Myocyte (in vitro differentiated cells): ENCODE measurements at regions not wholly inside any gene's neighbourhood (a gene's known extent, or its start where the extent isn't known, plus 50 kb on each side); places are given as distances from the start of the nearest gene placed in this dataset.

Experiments
- DNase-seq: peaks from one replicate; pipeline ENCODE4 v3.0.0-alpha.2; 2012; ENCODE audit warnings: low read depth

DNA sequence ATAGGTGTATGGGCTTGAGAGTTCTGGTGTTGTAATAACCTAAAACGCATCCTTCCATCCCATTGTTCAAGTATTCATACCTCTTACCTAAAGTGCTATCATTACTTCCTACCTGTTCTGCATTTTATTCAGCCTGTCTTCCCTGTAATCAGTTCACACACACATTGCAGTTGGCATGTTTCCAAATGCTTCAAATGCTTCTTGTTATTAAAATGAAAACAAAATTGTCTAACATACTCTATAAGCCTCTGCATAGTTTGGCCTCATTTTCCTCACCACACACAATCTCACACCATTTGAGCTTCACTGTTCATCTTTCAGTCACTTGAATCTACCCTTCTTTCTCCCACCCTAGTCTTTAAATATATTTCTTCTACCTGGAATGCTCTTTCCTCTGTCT is 1178.2 kb upstream of the NRXN1 start:
- DNase-seq, result peak; percentile 2

DNA sequence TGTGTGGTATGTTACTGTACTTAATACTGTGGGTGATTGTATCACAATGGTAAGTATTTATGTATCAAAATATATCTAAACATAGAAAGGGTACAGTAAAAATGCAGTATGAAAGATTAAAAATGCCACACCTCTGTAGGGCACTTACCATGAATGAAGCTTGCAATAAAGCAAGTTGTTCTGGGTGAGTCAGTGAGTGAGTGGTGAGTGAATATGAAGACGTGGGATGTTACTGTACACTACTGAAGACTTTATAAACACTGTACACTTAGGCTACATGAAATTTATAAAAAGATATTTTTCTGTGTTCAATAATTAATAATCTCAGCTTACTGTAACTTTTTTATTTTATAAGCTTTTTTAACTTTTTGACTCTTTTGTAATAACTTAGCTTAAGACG is 1162.4 kb upstream of the NRXN1 start:
- no peak for DNase-seq

DNA sequence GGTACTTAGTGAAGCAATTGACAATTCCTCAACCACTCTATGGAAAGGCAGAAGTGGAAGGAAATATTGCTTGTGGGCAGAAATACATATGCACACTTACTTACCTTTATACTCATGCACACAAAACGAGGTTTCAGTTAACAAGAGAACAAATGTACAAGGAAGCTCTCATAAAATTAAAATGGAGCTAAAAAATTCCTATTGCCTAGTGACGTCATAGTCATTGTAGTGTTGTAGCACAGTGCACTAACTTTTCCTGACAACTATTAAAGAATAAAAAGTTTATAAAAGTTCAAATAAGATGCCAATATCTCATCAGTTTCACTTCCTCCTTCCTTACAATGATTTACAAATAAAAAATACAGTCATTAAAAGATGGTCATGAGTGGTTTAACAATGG is 1161.9 kb upstream of the NRXN1 start:
- no peak for DNase-seq

DNA sequence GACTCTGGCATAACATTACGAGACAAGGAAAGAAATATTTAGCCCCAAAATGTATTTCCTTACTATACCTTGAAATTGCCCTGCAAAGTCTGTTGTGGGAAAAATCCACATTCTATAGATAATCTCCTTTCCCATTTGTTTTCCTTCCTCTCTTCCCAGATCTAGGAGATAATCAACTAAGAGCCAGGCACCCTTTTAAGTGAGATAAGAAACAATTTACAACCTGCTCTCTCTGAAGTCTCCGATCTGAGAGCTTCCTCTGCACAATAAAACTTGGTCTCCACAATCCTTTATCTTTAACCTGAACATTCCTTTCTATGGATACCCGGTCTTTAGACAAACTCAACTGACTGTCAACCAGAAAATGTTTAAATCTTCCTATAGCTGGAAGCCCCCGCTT is 1160.7 kb upstream of the NRXN1 start:
- no peak for DNase-seq

DNA sequence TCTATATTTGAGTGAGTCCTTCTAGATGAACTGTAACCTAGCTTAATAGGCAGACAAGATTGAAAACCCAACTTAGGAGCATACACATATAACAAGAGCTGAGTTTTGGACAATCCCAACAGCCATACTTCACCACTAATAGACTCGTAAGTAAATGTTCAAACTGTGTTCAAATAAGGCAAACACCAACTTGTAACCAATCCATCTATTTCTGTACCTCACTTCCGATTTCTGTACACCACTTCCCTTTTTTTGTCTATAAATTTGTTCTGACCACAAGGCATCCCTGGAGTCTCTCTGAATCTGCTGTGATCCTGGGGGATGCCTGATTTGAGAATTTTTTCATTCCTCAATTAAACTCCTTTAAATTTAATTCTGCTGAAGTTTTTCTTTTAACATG is 1149.1 kb upstream of the NRXN1 start:
- DNase-seq, result no peak

DNA sequence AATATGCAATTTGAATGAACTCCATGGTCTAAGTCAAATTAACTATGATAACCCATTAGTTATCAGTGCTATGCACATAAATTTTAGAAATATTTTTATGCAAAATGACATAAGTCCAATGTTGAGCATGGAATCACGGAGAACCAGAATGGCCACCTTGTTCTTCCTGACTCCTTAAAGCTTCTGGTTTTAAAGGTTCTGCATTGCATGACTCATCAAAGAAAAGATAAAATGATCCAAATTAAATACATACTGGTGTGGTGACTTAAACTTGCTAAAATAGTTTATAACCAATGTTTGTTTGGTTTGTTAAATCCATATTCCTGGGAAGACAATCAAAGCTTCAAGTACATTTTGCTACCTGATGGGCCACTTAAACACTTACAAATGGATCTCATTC is 1146.9 kb upstream of the NRXN1 start:
- DNase-seq, result no peak

DNA sequence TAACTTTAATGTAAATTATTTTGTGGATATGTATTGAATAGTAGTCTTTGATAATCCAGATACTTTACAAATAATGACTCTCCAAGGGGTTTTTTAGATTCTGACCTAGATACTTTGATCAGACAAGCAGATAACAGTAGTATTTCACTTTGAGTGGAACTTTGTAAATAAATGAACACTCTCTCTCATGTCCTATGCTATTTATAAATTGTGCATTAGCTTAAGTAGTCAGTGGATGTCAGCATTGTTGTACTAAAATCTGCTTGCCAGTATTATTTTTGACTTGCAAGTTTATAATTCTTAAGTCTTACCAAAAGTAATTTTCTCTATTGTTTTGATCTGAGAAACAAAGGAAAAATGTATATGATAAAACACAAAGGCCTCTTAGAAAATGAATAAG is 1113.1 kb upstream of the NRXN1 start:
- DNase-seq, result no peak

DNA sequence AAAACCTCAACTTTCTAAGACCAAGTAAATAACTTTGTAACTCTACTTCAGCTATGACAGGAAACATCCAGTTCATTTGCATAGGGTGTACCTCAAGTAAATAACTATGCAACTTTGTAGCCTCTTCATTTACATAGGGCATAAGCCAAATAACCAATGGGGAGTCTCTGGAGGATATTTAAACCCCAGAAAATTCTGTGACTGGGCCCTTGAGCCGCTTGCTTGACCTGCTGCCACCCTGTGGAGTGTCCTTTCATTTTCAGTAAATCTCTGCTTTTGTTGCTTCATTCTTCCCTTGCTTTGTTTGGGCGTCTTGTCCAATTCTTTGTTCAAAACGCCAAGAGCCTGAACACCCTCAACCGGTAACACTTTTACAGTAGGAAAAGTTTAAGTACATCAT is 1112.7 kb upstream of the NRXN1 start:
- DNase-seq, result no peak

DNA sequence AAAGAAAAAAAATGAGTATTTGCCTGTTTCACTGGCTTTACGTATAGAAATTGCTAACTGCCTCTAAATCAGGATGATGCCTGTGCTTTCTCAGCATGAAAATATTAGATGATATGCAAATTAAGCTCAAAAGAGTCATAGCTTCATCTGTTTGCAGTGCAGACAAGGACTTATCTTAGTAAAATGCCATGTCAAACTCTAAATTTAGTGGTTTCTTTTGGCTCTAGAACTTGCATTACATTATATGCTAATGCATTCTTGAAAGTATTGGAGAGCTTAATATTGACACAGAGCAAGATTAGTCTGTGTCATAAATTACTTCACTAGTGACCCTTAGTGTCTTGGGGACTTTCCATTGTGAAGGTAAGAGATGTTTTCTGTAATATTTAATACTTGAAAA is 1109.1 kb upstream of the NRXN1 start:
- no peak for DNase-seq

DNA sequence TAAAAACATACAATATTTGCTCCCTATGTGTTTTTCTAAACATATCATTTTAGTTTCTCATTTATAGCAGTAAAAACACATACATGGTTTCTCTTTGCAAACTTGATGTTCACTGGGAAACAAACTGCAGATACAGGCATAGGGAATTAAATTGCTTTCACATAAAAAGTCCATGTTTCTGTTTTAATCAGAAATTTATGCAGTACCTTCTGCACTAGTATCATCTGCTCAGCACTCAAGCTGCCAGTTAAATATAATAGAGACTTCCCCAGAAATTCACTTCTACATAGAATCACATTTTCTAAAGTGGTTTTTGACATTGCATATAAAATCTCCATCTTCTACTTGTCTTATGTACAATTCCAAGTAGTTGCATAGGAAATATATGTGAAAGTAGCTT is 1107.3 kb upstream of the NRXN1 start:
- DNase-seq, result no peak

DNA sequence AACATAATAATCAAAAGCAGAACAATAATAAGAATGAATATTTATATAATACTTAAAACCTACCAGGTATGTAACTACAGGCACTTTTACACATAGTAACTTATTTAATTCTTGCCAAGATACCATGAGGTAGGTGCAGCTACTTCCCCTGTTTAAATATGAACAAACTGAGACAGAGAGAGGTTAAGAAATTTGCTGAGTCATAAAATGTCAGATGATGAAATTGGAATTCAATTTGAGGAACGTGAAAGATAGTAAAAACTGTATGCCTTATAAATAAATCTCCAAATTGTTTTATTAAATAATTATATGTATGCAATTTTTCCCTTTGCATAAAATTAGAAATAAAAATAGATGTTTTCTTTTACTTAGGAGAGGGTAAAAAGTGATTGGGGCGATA is 1103.3 kb upstream of the NRXN1 start:
- DNase-seq, result no peak

DNA sequence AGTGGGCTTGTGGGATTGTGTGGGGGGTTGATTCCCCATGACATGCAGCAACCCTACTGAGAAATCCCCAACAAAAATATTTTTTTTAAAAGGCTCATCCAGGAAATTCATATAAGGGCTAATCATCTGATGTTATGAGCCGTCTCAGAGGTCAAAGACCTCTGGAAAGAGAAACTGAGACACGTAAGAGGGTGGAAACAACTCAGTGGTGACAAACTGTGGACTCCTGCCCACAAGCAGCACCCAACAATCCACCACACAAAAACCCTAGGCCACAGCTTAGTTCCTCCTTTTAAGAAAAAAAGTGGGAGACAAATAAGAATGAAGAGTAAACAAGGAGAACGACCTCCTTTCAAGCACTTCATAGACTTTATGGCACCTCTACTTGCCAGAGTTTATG is 1096.1 kb upstream of the NRXN1 start:
- no peak for DNase-seq

DNA sequence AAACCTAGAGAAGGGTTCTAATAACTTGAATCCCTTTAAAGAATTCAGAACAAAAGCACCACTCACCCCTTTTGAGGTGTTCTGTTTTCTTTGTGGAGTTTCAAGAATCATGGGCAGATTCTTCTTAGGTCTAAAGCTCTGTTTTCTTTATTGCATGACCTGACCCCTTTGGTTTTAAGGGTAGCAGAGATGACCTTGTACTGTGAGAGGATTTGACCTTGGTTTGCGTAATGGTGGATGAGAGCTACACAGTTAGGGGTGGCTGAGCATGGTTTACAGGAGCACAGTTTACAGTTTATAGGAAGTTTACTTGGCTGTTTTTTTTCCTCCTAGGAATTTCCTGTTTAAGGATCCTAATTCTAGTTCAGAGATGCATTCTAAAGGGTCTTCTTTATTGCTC is 1095.6 kb upstream of the NRXN1 start:
- no peak for DNase-seq

DNA sequence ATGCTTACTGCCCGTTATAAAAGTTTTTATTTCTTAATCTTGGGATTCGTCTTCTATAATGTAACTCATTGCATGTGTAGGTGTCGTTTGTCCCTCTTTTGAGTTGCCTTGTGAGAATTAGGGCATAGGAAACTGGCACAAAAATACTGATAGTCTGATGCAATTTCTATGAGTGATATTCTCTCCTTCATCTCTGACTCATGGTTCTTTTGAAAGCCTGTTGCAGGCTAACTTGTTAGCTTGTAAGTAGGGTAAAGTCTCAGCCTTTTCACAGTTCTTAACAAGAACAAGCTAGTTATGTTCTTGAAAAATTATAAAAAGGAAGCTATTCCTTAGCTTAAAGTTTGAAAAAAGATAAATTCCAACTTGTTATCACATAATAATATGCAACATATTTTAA is 1085.4 kb upstream of the NRXN1 start:
- peak; percentile 13 for DNase-seq

DNA sequence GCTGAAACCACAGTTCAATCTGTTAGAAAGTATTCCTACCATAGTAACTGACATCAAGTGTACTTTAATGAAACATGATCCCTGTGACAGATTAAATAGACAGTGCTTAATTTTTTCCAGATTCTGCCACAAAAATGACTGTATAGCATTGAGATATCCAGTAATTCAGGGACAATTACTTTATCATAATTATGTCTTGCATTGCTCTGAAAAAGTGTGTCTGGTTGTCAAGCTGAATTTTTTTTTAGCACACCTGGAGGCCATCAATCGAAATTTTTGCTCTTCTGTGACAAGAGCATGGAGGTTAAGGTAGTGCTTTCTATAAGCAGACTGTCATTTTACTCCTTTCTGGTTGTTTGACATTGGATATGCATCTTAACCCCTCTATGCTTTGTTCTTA is 1083.8 kb upstream of the NRXN1 start:
- DNase-seq, result no peak

DNA sequence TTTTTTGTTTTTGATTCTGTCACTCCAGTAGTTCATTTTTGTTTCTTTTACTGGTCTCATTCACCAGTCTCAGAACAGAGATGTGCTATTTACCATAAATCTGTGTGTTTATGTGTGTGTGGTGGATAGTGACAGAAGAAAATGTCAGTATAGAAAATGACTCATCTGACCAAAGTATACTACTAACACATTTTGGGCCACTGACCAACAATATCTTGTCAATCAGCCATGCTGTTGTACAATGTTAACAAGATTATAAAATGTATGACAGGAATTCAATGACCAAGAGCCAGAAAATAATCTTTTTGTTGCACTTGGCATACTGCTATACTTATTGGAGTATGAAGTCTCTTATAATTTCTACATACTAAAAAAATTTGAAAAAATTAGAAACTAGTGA is 1081.4 kb upstream of the NRXN1 start:
- no peak for DNase-seq

DNA sequence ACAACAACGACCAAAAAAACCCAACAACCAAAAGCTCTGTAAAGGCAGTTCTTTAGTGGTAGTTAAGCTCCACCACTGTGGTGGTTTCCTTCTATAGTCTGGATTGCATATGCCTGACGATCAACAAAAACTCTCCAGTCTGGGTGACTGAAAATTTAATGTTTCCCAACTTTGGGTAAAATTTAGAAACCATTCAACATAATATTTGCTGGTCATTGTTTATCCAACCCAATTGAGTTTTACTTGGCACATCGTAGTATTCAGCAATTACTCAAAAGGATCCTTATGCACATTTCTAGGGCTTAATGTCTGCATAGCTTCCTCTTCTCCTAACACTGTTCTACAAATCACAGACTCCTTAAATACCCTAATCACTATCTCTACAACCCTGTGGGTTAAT is 1080.2 kb upstream of the NRXN1 start:
- no peak for DNase-seq

DNA sequence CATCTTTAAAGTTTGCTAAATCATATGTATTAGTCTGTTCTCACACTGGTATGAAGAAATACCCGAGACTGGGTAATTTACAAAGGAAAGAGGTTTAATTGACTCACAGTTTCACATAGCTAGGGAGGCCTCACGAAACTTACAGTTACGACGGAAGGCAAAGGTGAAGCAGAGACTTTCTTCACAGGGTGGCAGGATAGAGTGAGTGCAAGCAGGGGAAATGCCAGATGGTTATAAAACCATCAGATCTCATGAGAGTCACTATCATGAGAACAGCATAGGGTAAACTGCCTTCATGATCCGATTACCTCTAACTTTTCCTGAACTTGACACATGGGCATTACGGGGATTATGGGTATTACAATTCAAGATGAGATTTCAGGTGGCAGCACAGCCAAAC is 1075.2 kb upstream of the NRXN1 start:
- no peak for DNase-seq

DNA sequence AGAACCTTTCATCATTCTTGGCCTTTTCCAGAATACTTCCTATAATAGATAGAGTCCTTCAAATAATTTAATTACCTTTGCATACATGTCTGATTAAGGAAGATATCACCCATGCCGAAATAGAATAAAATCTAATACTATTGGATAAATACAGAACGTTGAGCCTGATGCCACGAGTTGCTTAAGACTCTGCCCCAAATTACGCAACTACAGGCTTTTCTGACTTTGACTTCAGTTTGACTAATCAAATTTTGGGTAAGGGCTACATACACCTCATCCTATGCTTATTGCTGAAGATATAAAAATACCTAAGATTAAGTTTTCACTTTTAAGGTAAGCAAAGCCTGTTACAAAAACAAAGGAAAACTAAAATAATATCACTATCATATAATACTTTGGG is 1065.1 kb upstream of the NRXN1 start:
- no peak for DNase-seq

DNA sequence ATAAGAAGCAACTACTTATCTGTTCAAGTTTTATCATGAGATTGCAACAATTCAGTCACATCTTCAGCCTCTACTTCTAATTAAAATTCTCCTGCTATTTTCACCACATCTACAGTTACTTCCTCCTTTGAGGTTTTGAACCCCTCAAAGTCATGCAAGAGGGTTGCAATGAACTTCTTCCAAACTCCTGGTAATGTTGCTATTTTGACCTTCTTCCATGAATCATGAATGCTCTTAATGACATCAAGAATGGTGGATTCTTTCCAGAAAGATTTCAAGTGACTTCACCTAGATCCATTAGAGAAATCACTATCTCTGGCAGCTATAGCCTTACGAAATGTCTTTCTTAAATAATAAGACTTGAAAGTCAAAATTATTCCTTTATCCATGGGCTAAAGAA is 1052.8 kb upstream of the NRXN1 start:
- DNase-seq, result no peak

DNA sequence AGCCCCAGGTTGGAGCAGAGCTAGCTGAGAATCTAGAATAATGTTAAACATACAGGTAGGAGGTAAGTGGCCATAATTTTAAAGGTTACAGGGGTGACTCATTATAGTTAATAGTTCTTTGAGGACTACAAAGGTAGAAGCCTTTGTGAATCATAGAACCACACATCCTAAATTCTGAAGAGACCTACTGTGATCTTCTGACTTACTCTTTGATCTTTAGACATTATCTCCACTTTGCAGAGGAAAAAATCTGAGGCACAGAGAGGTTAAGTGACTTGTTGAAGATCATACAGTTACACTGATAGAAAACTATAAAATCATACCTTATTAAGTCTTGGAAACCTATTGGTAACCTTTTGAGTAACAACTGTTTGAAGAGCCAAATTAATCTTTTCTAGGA is 1051.3 kb upstream of the NRXN1 start:
- DNase-seq, result no peak

DNA sequence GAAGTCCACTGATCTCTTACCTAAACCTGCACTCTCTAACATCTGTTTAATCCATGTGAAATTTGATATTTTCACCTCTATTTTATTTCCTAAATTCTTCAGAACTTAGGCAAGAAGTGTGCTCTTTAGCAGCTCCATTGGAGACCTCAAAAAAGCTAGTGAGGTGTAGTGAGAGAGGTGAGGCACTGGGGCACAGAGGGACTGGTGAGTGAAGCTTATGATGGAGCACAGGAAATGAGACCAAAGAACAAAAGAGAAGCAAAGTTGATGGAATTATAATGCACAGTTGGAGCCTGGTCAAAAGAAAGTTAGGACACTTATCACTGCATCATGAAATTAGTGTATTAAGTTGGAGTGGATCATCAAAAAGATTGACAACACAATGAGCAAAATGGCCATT is 1050.7 kb upstream of the NRXN1 start:
- no peak for DNase-seq

DNA sequence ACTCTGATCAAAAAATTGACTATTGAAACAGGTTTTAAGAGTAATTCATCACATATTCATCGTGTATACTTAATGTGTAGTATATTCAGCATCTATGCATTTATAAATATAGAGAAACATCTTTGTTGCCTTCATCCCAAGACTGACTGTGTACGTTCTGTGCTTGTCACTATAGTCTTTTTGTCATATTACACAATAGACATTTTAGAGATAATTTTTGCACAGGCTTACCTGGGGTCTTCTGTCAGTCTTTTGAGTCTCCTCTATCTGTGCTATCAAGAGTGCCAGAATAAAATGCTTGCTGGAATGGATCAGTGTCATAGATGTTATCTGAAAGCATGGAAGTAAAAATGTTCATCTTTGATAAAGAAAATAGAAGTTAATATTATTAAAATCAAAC is 1047.7 kb upstream of the NRXN1 start:
- DNase-seq, result no peak

DNA sequence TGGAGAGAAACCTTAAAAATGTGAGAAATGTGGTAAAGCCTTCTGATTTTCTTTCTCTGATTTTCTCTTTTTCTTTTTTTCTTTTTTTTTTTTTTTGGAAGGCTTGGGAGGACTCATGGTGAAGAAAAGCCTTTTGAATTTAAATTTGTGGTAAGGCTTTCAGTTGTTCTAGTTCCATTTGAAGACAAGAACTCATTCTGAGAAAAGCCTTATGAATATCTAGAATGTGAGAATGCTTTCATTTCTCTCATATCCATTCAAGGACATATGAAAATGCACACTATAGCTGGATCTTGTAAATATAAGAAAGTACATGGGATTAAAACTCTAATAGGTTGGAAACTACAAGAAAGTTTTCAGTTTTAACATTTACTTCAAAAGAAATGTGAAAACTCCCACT is 1045.2 kb upstream of the NRXN1 start:
- DNase-seq, result no peak
